SK-N-DZ (cell line): ENCODE measurements at regions not wholly inside any gene's neighbourhood (a gene's known extent, or its start where the extent isn't known, plus 50 kb on each side); places are given as distances from the start of the nearest gene placed in this dataset.
A peak's percentile ranks its signal among the peaks of the same experiment; 100 is the strongest.
"Not testable (repeated sequence)": the region's sequence is repeated elsewhere in the genome, so short reads cannot be mapped to it uniquely, and the experiment has no call there.

Experiments used
- DNase-seq: peaks from one replicate; pipeline ENCODE4 v3.0.0-alpha.2; 2015; ENCODE audit warnings: low spot score

DNA sequence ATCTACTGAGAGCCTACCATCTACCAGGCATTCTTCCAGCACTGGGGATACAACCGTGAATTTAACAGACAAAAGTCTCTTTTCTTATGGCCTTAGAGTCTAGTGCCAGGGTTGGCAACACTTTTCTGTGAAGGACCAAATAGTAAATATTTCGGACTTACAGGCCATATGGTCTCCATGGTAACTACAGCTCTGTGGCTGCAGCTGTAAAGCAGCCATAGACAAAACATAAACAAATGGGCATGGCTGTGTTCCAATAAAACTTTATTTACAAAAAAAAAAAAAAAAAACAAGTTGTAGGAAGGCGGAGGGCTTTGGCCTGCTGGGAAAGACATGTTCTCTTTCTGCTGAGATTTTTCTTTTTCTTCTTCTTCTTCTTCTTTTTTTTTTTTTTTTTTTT, 98.7 kb downstream of the ABCC12 start:
- no peak for DNase-seq

DNA sequence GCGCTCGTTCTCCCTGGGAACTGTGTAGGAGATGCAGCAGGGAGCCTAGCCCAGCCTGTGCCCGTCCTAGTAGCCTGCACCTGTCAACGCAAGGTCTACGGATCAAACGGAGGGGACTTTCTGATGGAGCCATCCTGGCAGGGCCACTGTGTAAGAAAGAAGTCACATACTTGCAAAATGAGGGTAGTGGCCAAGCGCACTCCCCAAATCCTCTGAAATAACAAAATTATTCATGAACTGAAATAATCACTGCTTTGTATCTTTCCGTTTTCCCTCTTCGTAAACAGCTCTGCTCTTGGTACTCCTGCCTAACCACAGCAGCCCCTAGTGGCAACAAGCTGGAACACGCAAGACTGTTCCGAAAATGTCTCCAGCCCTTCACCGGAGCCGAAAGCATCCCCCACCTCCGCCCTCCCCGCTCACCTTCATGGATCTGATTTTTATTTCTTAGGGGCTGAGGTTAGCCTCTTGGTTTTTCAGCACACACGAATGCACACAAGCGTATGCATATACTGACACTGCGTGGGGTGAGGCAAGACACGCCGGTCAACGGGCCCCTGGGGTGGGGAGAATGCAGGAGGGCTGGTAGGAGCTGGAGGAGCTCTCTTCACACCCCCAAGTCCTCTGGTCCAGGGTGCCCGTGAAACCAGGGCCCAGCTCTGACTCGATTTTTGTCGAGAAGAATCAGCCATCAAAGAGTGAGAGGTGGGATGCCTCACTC, 100.8 kb downstream of the ABCC12 start:
- peak; percentile 40 for DNase-seq

DNA sequence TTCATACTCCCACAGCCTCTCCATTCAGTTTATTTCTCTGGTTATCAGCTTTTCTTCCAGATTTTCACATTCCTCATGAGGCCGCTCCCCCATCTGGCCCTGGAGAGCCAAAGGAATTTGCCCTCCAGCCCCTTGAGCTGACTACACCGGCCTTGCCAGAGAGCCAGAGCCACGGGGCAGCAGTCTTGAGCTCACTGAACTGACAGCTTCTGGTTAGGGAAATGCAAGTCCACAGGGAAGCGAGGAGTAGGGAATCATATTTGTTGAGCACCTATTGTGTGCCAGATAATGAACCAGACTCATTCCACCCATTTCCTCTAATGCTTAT, 102.4 kb downstream of the ABCC12 start:
- no peak for DNase-seq

DNA sequence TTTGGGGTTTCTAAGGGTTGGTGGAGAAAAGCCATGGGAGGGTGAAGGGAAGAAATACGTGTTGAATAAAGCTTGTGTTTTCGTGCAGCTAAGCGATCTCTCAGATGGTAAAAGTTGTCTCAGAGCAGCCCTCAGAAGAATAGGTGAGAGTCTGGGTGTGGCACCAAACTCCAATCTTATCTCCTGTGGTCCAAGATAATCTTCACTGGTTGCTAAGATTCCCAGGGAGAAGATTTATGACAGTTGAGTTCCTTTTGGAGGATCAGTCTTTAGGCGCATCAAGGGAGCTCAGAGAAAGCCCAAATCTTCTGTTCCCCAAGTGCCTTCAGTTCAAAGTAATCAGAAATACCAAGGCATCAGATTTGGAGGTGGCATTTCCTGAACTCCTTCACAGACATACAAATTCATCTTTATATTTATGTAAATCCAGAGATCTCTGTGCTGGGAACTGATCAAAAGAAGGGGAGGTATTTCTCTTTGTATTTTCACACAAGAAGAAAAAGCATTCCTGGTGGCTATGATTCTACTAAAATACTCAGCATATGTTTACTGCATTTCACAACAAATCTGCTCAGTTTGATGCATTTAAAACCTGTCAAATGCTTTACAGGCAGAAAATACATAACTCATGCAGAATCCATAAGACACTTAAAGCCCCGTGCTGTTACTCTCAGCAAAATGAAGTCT, 102.9 kb downstream of the ABCC12 start:
- no peak for DNase-seq

DNA sequence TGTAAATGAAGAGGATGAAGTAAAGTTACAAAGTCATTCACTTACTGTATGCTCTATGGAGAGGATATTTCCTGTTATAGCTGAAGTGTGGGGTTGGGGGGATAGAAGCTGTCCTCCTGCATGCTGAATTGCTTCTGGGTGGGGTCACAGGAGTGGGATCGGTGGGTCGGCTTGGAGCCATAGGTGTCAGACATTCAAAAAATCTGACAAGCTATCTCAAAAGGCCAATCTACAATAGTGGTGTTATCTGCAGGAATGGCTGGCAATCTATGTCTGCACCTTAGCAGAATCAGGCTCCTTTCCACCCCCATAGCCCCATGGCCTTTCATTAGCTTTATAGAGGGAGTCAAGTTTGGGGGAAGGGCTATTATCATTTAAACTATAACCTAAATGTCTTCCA, 104.9 kb downstream of the ABCC12 start:
- no peak for DNase-seq

DNA sequence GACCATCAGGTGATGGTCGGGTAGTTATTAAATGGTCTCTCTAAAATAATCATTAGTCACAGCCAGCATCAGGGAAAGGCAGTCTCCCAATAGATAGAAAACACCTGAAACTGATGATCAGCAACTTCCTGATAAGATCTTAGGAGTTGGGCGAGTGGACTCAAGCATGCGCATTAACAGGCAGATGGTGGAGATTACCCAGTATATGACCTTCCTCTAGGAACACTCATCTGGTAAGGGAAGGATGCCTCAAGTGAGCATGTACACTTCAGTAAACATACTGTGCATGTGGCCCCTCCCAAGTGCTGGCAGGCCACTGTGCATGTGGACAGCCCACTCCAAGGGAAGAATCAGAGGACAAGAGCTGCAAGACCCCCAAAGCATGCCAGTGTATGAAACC, 105.9 kb downstream of the ABCC12 start:
- no peak for DNase-seq

DNA sequence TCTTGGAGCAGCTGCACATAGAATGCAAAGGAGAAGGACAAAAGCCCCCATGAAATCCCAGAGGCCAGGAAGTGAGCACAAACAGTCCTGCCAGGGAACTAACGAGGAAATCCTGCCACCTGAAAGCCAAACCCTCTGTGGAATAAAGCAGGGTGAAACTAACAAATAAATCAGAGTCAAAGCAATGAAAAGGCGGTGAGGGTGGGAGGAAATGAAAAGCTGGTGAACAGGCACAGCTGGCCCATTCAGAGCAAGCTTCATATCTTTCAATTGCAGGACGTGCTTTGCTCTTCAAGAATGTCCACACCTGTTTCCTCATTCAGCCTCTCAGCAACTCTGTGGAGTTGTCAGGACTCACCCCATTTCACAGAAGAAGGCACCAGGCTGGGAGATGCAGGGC, 108.1 kb downstream of the ABCC12 start:
- no peak for DNase-seq

DNA sequence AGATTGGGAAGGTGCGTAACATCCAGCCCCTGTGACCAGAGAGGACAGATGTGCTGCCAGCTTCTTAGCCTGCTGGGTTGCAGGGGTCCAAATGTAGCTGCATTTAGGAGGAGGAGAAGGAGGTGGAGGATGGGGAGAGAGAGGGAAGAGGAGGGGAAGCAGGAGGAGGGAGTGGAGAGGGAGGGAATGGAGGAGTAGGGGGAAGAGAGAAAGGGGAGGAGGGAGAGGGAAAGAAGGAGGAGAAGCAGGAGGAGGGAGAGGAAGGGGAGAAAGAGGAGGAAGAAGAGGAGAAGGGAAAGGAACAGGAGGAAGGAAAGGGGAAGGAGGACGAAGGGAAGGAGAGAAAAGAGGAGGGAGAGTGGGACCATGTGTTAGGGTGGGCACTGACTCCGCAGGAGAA, 108.6 kb downstream of the ABCC12 start:
- no peak for DNase-seq

DNA sequence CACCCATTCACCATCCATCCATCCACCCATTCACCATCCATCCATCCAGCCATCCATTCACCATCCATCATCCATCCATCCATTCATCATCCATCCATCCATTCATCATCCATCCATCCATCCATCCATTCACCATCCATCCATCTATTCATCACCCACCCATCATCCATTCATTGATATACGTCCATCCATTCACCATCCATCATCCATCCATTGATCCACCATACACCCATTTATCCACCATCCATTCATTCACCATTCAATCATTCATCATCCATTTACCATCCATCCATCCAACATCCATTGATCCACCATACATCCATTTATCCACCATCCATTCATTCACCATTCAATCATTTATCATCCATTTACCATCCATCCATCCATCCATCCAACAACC, 111.7 kb downstream of the ABCC12 start:
- no peak for DNase-seq

DNA sequence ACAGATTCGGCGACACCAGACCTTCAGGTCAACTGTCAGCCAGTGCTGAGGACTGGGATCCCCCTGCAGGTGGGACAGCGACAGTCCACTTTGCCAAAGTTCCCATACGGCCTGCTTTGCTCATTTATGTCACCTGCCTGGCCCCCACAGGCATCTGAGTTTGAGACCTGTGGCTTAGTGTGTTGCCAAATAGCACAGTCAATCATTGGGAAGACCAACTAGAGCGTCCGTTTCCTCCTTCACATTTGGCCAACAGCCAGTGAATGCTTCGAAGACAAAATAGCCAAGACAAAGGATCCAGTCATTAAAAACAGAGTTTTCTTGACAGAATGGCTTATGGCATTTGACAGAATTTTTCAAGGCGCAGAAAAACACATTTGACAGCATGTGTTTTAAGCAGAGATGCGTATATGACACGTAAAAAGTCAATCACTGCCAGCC, 113.8 kb downstream of the ABCC12 start:
- no peak for DNase-seq

DNA sequence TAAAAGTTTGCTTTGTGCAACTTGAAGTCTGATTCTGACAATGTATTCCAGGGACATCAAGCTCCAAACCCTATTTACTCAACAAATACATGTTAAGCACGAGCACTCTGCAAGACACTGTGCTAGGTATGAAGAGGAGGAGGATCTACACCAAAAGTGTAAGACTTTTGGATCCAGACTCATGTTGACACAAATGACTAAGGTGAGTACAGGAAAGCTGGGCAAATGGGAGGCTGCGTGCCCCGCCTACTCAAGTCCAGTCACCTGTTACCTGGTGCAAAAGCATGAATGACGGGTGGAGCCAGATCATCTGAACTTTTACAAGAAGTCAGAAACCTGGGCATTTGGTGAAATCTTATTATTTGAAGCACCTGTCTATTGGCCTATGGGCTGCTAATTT, 120.7 kb downstream of the ABCC12 start:
- DNase-seq, result no peak

DNA sequence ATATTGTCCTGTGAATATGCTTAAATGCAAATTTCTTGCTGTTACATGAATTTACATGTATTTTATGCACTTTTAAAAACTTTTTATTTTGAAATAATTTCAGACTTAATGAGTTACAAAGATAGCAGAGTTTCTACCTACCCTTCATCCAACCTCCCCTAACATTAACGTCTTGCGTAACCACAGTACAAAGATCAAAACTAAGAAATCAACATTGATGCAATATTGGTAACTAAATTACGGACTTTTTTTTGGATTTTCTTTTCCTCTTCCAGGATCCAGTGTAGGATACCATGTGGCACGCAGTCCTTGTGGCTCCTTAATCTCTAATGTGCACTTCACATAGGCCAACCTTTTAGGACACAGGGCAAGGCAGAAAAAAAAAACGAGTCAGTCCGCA, 124.9 kb downstream of the ABCC12 start:
- DNase-seq, result no peak

DNA sequence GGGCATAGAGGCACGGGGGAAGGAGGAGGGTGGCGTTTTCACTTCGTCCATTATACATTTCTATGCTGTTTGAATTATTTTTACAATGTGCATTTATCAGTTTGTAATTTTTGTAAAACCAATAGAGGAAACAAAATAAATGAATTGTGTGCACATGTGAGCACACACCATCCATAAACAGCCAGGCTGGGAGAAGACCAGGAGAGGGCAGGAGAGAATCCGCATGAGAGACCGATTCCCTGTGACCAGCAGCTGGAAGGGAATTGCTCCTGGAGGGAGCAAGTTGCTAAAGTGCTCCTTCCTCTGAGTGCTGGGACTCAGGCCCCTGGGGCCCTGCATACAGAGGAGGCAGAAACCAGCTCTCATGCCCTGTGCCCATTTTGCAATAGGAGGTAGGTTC, 126.0 kb downstream of the ABCC12 start:
- DNase-seq, result no peak

DNA sequence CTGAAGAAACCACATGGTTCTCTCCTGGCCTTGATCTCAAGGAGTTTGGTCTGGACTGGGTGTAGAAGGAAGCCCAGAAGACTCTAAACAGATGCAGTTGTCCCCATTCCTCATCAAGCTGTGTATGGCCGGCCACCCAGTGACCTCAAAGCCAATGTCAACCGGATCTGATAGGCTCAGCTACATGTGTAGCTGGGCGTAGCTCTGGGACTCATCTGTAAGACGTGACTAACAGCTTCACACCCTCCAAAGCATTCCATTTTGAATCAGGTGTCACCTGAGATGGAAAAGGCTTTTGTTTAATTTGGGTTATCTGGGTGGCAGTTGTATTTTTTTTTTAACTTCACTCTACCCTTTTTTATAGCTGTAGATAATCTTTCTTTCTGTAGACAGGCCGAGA, 130.4 kb downstream of the ABCC12 start:
- DNase-seq, result no peak

DNA sequence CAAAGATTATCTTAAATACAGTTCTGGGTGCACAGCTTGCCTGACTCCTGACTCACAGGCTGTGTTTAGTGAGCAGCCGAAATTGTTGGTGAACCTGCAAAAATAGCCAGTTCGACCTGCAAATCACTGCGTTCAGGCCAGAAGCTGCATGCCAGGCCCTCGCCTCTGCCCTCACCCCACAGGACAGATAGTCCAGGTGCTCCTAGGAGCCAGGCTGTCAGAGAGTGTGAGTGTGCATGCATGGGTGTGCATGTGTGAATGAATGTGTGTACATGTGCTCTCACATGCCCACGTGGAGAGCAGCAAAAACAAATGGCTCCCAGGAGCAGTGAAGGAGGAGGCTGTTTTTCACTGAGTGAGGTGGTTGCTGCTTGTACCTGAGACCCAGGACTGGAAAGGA, 131.8 kb downstream of the ABCC12 start:
- no peak for DNase-seq

DNA sequence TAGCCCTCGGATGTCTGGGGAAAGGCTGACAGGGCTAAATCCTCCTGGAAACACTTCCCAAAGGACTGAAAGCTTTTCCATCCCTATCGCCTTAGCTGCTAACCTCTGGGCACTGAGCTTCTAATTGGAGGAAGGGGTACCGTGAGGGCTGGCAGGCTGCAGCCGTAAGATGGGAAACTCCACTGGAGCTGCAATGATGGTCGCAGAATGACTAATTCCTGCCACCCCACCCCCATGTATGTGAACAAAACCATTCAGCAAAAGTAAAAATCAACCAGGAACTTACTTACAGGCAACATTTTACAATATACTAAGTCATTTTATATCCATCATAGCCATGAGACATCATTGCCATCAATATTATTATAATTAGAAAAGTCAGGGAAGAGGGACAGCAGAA, 133.3 kb downstream of the ABCC12 start:
- no peak for DNase-seq

DNA sequence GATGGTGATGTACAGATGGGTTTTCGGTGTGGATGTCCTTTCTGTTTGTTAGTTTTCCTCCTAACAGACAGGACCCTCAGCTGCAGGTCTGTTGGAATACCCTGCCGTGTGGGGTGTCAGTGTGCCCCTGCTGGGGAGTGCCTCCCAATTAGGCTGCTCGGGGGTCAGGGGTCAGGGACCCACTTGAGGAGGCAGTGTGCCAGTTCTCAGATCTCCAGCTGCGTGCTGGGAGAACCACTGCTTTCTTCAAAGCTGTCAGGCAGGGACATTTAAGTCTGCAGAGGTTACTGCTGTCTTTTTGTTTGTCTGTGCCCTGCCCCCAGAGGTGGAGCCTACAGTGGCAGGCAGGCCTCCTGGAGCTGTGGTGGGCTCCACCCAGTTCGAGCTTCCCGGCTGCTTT, 135.2 kb downstream of the ABCC12 start:
- not testable (repeated sequence) for DNase-seq

DNA sequence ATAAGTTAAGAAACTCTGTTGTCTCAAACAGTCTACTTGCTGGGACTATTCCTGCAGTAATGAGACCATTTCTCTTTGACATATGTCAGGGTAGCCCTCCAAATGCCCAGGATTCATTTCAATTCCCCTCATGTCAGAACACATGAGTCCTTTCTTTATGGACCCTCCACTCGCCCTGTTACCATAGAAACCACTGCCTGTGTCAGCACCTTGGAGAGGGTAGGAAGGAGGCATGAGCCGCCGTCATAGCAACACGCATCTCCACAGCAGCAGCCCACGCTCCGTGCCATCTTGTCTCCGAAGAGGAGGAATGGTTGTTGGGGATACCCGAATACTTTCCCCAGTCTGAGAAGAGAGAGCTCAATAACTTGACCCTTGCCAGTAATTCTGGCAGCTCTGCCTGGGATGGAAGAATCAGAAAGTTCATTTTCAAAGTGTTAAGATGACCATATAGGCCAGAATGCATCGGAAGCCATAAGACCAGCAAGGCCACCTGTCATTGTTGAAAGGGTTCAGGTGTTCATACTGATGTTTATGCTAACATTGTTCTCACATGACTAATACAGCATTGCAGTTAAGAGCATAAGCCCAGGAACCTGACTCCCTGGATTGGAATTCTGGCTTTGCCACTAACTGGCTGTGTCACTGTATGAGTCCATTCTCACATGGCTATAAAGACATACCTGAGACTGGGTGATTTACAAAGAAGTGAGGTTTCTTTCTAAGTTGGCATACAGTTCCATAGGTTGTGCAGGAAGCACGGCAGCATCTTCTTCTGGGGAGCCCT, 141.3 kb downstream of the ABCC12 start:
- no peak for DNase-seq

DNA sequence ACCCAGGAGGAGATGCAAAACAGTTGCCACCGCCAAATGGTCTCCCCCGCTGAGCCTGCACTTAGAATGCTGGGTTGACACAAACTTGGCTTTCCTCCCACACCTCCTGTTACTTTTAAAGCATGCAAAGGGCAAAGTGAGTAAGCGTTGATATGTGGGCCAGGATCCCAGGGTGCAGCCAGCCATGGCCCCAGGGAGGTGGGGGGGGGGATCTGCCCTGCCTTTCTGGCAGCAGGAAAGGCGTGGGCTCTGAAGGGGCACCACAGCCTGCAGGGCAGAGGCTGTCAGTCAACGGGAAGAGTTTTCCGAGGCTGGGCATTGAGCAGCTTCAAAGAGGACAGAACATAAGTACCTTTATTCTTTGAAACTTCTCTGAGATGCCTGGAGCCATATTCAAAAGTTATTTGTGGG, 142.3 kb downstream of the ABCC12 start:
- no peak for DNase-seq

DNA sequence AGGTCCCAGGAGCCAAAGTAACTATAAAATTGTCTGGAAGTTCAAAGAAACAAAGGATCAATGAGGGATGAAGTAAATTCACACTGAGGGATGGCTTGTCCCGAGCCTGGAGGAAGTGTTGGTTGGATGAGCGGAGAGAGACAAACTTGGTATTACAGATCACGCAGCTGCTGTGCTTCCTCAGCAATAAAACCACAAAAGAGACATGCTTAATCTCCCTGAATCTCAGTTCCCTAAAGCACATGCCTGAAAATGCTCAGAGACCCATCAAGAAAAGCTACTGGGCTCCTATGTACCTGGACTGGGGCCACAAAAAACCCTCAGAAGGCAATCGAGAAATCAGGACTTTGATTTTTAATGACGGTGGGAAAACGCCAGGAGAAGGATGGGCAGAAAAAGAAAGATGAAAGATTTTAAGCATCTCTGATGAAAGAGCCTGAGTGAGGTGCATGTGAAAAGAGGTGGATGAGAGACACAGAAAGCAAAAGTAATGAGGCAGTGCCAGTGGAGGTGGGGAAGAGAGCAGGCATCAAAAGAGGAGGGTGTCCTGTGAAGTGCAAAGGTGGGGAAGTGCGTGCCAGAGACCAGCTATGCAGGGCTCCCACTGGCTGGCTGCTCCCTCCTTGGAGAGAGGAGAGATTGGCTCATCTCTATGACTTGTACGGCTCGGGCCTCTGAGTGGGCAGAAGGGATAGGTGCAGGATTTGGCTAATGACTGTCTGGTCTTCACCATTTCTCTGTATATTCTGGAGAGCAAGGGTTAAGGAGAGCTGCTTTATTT, 143.7 kb downstream of the ABCC12 start:
- DNase-seq, result no peak

DNA sequence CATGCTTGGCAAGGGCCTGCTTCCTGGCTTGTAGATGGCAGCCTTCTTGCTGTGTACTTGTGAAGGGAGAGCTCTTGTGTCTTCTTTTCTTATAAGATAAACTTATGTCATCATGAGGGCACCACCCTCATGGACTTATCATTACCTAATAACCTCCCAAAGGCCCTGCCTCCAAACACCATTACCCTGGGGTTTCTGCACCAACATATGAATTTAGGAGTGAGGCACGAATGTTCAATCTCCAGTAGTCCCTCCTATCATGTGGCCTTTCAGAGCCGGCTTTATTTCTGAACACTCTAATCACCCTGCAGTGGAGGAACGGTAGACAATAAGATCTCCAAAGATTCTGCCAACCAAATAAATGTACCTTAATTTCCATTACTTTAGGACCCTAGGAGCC, 144.3 kb downstream of the ABCC12 start:
- no peak for DNase-seq

DNA sequence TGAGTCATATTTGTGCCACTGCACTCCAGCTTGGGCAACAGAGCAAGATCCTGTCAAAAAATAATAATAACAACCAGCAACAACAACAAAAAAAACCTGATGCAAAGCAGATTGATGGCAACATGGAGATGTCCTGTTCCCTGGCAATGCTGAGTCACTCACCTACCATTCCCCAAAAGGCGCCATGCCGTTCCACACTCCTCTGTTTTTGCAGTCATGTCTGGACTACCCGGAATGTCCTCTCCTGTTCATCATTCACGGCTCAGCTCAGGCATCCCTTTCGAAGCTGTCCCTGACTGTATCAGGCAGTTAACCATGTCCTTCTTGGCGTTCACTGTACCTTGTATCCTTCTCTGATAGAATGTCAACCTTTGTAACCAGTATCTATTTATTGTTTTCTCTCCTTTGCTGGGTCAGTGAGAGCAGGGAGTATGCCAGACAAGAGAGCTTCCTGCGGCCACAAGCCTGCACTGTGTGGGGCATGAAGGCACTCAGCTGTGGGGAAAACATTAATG, 147.7 kb downstream of the ABCC12 start:
- DNase-seq, result no peak
